NT2/D1 (cell line): ENCODE measurements at regions not wholly inside any gene's neighbourhood (a gene's known extent, or its start where the extent isn't known, plus 50 kb on each side); places are given as distances from the start of the nearest gene placed in this dataset.

Experiments
- SUZ12 ChIP-seq: IDR thresholded peaks from 2 replicates; pipeline ENCODE4 v1.6.1; 2011; ENCODE audit not compliant: insufficient read length, insufficient read depth; ENCODE audit errors: extremely low read depth
- YY1 ChIP-seq: IDR thresholded peaks from 2 replicates; pipeline ENCODE4 v1.6.1; 2011; ENCODE audit not compliant: insufficient read length, insufficient read depth
- ZNF274 ChIP-seq: IDR thresholded peaks from 2 replicates; pipeline ENCODE4 v1.6.1; 2011; ENCODE audit warnings: mild to moderate bottlenecking, low read depth, low read length

- TF ChIP-seq YY1 (no peak), ZNF274 (no peak), SUZ12 (no peak)
Observed at GRCh38 chr13:76677043-76677442, 209.2 kb downstream of the KCTD12 start.
